VCaP (cell line): ENCODE measurements at regions not wholly inside any gene's neighbourhood (a gene's known extent, or its start where the extent isn't known, plus 50 kb on each side); places are given as distances from the start of the nearest gene placed in this dataset.

Source experiments
- H3K27ac ChIP-seq: fragments of 450-650 bp; 2 replicates; pipeline ENCODE4 v1.5.1; 2017
- CTCF ChIP-seq: fragments of 450-650 bp; conservative IDR thresholded peaks from 2 replicates; pipeline ENCODE4 v1.5.1; 2017; ENCODE audit warnings: mild to moderate bottlenecking, moderate library complexity

- no peak for TF ChIP-seq CTCF
- H3K27ac ChIP-seq, result no peak overlapping the region
Measured at GRCh38 chr1:164466001-164466421, 93.0 kb upstream of the PBX1 start.

- no peak for TF ChIP-seq CTCF
- H3K27ac ChIP-seq, result no peak overlapping the region
Measured at GRCh38 chr1:164466429-164466828, 92.6 kb upstream of the PBX1 start.

GRCh38 chr1:164470996-164471395 lies 88.0 kb upstream of the PBX1 start:
- no peak for TF ChIP-seq CTCF

GRCh38 chr1:164472841-164473240 lies 86.1 kb upstream of the PBX1 start:
- no peak overlapping the region for H3K27ac ChIP-seq
- TF ChIP-seq CTCF, result no peak

More at GRCh38 chr1:164470996-164471395, 88.0 kb upstream of the PBX1 start:
- H3K27ac ChIP-seq, result no peak overlapping the region

GRCh38 chr1:164473544-164473943 lies 85.4 kb upstream of the PBX1 start:
- no peak for TF ChIP-seq CTCF

GRCh38 chr1:164475834-164476233 lies 83.2 kb upstream of the PBX1 start:
- no peak overlapping the region for H3K27ac ChIP-seq
- TF ChIP-seq CTCF, result no peak

More at GRCh38 chr1:164473544-164473943, 85.4 kb upstream of the PBX1 start:
- H3K27ac ChIP-seq, result no peak overlapping the region

GRCh38 chr1:164477343-164477742 lies 81.6 kb upstream of the PBX1 start:
- no peak overlapping the region for H3K27ac ChIP-seq
- TF ChIP-seq CTCF, result no peak

GRCh38 chr1:164479242-164479641 lies 79.7 kb upstream of the PBX1 start:
- no peak for TF ChIP-seq CTCF
- H3K27ac ChIP-seq, result no peak overlapping the region
